RPMI8226 (cell line): ENCODE measurements at regions not wholly inside any gene's neighbourhood (a gene's known extent, or its start where the extent isn't known, plus 50 kb on each side); places are given as distances from the start of the nearest gene placed in this dataset.

Experiments
- DNase-seq: peaks from one replicate; pipeline ENCODE4 v3.0.0-alpha.2; 2015

DNA sequence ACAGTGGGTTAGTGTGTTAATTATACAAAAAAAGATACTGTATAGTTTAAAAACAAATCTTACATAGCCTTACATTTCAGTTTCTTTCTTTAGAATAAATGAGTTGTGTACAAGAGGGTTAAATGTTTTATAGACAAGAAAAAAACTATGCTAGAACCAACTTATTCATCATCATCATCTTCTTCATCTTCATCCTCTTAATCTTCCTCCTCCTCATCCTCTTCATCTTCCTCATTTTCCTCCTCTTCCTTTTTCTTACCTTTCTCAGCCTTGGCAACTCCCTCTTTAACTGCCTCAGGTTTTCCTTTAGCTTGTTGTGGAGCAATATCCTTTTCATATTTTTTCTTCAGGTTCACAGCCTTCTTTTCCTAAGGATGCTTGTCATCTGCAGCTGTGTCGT, 53.7 kb downstream of the RPS12 start:
- no peak for DNase-seq

DNA sequence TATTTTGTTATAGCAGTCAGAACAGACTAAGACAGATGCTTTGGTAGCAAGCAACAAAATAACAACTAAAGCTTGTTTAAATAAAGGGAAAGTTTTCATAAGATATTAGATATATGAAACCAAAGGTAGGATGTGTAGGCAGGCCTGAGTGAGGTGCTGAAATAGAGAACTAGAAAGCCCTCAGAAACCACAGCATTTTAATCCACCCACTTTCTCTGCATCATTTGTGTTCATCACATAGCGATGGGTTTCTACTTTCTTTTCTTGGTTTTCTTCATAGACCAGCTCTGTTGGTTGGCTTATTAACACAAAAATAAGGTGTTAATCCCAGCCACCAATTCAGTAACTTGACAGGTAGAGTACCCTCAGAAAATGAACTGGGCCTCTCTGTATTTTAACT, 58.6 kb downstream of the RPS12 start:
- no peak for DNase-seq

DNA sequence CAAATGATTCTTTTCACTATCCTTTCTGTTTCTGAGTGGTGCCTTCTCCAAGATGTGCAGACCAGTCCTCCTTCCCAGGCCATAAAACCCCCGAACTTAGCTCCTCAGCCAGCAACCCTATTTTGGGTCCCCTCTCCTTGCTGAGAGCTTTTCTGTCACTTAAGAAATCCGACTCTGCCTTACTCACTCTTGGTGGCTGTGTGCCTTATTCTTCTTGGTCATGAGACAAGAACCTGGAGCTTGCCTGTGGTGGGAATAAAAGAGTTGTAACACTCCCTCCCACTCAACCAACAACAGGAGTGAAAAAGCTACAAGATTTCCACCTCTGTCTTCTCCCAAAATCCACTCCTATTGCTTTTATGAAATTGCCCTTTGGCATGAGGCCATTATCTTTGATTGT, 62.6 kb downstream of the RPS12 start:
- no peak for DNase-seq

DNA sequence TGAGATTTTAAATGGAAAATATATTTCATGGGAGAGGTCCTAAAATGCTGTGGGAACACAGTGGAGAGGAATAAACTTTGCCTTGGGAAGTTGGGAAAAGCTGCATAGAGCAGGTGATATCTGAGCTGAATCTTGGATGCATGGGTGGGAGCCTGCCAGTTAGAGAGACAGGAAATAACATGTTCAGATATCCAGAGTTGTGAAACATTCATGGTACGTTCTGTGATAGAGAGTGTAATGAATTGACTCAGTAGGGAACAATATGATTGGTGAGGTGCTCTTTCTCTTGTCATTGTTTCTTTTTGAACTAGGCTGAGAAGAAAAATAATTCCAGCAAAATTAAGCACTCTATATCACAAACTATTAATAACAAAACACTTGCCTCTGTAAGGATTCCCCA, 72.8 kb downstream of the RPS12 start:
- DNase-seq = no peak

DNA sequence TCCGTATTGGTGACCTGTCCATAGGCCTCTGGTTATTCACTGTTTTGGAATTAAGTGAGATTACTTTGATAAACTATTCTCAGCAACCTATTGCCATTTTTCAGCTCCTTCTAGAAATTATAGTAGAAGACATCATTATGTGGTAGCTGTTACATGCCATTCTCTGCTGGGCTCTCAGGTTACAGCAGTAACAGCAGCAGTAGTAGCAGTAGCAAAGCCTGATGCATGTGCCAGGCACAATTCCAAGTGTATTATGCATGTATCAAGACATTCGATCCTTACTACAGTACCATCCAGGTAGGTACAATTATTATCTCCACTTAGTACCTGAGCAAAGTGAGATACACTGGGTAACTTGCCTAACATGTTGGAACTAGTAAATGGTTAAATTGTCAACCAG, 74.3 kb downstream of the RPS12 start:
- no peak for DNase-seq

DNA sequence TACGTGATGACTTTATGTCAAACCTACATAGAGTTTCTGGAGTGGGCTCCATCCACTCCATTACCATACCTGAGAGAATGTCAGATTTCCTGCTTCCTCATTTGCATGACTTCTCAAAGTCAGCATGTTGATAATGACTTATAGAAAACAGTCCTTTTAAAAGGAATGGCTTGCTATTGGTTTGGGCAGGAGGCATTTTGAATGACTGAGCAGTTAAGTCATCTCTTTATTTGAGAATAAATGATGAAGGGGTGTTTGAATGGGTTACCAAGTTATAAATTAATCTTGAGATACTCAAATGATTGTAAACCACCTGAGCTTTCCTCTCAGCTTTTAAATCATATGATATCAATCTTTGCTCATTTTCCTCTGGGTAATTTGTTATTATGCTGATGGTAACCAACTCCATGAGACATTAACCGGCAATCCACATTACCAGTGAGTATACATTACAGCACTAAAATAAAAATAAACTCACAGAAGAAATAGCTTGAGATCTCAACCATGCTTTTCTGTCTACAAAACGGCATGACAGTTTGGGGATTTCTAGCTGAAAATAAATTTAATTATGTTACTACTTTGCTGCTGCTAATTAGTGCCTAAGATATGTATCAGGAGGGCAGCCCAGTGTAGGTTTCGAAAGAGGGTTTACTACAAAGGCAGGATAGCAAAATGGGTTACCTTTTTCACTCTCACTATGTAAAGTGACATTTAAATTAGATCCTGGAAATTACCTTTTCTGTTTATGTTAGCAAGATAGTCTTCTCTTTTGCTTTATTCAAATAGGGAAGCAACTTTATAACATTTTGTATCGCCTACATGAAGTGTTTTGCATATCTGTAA, 78.8 kb downstream of the RPS12 start:
- no peak for DNase-seq

DNA sequence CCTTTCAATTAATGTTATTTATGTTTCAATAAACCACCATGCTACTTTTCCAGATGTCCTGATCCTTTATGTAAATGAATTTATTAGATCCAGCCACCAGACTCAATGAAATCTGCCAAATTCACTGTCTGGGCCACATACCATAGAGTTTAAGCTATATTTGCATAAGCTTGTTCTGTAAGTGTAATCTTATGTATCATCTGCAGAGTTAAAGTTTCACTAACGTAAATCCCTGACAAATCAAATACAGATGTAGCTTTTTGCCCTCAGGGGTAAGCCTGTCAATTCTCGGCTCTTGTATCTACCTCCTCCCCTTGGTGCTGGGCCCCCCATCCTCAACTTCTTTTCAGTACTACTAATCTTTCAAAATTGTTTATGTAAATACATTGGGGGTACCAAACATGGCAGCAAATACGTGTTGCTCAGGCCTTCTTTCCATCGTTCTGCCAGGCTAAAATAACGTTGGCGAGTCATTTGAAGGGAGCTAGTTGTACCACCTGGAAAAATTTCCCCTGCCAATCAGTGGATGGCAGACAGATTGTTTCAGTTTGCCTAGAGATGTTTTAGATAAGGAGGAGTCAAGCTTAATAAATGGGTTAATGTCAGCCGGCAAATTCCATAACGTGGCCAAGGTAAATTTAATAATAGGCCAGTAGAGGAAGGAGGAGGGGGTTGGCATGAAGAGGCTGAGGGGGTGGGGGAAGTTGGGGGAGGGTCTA, 79.6 kb downstream of the RPS12 start:
- DNase-seq = no peak

DNA sequence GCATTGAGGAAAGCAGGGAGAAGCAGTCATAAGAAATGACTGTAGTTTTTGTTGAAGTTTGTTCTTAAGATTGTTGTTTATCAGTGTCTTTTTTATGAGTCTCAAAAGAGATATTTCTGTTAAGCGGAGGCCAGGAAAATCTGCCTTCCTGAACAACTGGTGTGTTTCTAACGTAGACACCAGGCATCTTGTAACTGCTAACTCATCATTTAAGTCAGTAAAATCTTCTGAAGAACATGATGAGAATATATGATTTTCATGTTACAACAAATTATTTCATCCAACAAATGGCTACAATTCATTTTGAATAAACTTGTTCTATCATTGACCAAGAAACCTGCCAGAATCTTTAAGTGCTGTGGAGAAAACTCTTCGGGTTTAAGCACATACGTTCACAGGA, 84.0 kb downstream of the RPS12 start:
- no peak for DNase-seq

DNA sequence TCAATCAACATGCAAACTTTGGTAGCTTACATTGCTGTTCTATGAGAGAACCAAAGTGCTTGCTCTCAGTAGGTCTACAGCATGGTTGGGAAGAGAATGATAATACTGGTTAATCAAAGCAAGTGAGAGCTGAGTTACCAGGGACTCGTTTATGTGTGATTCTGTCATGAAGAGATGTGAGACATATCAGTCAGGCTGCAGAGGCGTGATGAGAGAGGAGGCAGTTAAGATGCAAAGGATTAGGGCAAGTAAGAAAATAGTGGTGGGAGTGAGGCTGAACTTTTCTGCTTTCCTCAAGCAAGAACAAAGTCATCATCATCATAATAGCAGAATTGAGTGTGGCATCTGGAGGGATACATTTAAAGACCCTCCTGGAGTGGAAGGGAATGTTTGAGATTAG, 86.5 kb downstream of the RPS12 start:
- no peak for DNase-seq

DNA sequence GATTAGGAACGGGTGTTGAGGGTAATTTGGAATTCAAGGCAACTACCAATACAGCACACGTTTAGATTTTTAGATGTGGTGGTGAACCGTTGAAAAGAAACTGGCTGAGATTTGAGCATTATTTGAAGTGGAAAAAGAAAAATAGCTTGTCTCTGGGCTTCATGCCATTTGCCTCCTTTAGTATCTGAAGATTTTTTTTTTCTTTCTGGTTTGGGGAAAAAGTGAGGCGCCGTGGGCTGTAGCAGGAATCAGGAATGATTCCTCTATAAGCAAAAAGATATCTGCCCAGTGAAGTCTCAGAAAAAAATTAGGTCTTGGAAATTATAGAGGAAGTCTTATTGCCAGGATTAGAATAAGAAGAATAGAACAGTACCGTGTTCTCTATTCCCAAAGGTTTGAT, 88.5 kb downstream of the RPS12 start:
- no peak for DNase-seq

DNA sequence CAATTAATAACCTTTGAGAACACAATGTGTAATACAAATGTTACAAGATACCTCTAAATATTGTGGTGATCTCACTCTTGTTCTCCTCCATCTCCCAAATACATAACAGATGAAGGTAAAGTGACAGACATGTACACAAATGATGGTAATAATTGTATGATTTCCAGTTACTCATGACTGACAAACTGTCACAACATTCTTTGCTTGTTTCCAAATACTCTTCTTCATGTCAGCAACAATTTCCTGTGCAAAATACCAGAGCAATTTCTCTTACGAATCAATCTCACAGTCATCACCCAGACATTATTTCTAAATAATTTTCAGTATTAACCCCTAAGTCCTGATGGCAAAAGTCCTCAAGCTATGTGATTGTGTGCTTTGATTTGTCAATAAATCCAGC, 92.9 kb downstream of the RPS12 start:
- DNase-seq = no peak

DNA sequence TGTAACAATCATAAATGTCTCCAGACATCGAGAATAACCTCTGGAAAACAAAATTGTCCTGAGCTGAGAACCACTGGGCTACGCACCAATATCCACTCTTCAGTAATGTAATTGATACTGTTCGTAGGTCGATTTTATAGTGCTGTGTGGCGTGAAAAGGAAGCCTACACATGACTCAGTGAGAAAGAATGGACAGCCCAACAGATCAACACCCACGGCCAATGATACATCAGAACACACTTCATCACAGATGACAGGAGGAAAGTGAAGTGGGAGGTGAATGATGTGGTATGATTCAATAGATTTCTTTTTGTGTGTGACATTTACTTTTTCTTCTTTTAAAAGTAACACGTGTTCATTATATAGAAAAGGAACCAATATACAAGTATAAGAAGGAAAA, 93.5 kb downstream of the RPS12 start:
- no peak for DNase-seq

DNA sequence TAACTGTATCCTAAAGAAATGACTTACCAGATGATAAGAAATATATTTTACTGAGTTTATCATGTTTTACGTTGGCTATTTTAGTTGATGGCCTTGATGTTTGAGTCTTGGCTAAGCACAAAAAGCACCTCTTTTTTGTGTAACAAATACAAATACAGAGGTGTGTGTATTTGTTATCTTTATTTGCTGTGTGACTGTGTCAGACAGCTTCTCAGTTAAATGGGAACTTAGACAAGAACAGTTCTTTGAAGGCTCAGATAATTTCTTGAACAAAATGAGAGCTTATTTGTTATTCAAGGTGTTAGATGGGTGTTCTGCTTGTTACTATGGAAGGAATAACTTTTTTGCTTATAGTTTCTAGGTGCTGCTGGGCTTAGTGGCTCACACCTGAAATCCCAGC, 95.4 kb downstream of the RPS12 start:
- no peak for DNase-seq

DNA sequence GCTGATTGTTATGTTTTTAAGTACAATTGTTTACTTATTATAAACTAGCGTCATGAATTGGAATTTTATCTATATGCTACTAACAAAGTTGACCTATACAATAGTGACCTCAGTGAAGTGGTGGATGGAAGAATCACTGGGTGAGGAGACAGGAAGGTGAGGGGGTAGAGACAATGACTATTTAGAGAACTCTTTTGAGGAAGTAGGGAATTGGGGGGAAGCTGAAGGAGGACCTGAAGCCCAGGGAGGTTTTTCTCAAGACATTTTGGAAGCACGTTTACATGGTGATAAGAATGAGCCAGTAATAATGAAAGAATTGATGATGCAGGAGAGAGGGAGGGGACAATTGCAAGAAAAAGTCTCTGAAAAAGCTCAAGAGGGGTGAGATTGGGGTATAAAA, 96.4 kb downstream of the RPS12 start:
- DNase-seq = no peak

DNA sequence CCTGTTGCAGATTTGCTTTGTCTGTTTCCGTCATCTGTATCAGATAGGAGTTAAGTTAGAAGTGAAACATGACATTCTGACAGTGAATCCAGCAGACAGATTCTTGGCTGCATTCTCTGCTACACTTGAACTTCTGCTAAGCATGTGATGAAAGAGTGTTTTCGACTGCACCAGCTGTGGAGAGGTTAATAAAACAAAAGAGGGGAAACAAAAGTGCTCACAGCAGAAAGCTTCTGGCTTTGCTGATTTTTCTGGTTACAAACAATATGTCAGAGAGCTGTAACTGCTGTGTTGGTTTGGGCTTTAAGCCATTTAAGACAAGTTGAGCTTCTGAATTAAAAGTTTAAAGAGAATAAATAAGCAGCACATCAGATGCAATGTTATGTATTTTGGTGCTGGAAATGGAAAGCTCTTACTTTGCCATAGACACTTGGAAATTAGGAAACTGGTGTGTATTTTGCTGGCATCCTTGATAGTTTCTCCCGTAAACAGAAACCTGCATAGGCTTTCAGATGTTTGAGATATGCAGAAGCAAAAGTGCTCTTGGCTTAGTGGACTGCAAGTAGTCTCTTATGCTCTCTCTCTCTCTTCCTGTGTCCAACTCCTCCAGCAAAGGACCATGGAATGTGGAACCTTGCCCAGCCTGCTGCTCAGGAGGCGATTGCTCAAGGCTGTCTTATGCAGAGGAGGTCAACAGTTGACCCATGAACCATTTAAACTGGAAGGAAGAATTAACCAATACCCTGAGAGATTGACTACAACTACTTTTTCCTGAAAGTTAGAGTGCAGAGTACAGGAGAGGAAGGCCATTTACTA, 104.9 kb downstream of the RPS12 start:
- DNase-seq = no peak

DNA sequence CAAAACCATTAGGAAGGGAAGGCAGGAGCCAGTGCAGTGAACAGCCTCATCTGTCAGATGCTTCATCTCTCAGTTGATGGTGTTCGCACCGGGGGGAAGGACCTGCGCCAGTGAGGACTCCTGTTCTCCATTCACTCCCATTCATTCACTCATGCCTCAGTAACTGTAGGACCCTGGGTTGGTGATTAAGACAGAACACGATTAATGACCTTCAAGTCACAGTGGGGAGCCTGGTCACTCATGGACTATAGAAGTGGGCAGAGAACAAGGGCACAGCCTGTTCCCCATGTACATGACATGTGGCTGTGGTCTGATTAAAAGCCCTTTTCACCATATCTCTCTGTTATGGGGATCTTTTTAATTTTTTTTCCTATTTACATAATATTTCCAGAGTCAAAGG, 113.3 kb downstream of the RPS12 start:
- DNase-seq = no peak

DNA sequence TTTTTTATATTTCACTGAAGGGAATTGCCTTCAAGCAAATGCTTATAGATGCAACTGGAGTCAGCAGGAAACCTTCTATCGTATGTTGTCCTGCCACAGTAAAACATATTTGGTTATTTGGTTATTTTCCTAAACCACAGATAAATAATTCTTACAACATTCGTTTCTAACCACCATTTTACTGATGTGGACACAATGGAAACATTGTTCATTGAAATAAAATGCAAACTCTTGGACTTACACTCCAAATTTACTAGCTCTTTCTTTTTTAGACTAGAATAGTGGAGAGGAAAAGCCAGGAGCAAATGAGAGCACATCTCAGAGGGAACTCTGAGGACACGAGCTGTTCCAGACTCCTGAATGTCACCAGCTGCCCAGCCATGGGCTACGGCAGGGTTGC, 114.8 kb downstream of the RPS12 start:
- no peak for DNase-seq

DNA sequence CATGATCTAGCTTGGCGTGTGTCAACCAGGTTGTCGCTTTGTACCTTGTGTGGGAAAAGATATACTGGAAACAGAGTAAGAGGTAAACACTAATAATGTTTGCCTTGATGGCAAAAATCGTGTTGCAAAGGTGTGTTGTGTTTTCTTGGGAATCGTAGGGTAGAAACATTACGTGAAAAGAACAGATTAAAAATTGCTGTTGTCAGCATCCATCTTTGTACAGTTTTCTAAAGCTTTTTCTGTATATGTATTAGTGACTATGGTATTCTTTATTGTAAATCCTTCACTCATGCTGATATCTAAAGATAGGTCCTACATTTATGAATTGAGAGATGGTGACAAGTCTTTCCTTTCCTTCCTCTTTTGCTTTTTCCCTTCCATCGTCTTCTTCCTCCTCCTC, 116.9 kb downstream of the RPS12 start:
- DNase-seq = no peak

DNA sequence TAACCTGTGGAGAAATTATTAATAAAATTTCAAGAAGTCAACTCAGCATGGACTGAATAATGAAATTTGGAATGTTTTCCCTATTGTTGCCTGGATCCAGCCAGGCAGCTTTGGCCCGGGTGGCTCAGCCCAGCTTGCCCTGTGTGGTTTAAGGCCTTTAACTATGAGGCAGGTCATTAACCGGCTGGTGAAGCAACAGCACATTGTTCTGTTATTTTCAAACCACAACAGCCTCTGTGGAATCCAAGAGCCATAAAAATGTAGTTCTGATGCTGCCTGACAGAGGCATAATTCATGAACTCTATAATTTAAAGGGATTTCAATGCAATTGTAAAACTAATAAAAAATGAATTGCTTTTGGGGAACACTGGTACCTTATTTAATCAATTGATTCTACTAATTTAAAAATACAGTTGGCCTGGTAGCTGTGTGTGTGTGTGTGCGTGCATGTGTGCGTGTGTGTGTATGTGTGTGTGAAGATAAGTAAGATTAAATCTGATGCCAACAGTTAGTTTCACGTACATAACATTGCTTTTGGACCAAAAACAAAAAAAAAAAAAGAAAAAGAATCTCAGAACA, 117.7 kb downstream of the RPS12 start:
- DNase-seq = no peak

DNA sequence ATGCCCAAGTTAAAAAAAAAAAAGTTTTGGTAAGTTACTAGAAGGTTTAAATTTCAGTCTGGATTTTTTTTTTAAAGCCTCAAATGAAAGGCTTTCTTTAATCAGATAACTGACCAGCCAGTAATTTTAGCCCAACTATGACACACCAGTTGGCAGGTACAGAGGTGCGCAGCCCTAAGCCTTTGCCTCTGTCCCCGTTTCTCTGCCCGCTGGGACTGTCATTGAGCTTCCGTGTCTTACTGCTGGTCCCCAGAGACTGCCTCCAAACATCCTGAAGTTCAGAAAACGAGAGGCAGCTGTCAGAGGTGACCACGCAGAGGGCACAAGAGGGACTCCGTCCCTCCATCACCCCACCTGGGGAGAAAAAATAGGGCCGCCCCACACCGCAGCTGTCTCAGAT, 118.2 kb downstream of the RPS12 start:
- DNase-seq = no peak

DNA sequence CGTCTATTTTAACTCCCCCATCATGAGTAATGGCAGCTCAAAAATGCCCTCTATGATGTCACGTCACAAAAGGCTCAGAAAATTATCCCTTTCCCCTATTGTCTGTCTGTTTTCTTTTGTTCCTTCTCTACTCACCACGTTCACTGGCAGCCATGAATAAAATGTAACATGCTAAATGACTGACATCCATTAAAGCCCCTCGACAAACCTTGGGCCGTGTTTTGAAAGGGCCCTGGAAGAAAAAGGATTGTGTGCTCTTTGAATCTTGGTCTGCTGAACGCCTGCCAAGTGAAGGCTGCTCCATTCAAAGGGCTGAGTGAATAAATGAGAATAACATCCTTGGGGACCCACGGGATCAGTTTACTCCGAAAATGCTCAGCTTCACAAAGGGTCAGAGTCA, 118.7 kb downstream of the RPS12 start:
- DNase-seq = no peak

DNA sequence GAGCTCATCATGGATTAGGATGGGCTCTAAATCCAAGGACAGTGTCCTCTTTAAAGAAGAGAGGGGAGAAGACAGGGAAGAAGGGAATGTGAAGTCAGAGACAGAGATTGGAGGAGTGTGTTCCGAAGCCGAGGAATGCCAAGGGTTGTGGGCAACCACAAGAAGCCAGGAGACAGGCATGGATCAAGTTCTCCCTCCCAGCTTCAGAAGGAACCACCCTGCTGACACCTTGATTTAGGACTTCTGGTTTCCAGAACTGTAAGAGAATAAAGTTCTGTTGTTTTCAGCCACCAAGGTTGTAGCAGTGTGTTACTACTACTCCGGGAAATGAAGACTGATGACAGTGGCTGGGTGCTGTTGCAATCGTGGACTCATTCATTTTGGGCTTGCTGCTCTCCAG, 120.1 kb downstream of the RPS12 start:
- DNase-seq = no peak

DNA sequence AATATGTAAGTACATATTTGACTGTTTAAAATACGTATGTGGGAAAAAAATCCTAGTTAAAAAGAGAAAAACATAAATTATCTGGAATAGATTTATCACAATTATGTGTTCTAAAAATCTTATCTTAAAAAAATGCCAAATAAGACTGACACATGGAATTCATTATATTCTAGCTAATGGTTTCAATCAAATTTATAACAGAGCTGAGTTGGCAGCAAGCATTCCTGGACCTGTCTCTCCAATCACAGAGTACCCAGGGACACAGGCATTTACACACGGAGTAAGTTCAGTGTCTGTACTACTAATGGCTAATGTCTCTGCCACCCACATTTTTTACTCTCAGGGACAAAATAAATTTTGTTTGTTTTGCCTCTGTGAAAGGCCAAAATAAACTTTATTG, 122.3 kb downstream of the RPS12 start:
- DNase-seq = no peak
